ENCODE measurements at regions not wholly inside any gene's neighbourhood (a gene's known extent, or its start where the extent isn't known, plus 50 kb on each side); places are given as distances from the start of the nearest gene placed in this dataset.

- Histone ChIP-seq H3K27ac (ENCODE audit: low read depth, low read length) (no peak overlapping the region), H2AFZ (ENCODE audit: insufficient read depth, low read length, poor library complexity) (no peak overlapping the region), H4K91ac (ENCODE audit: low read depth, low read length) (no peak overlapping the region), H3K14ac (ENCODE audit: low read length) (no peak overlapping the region), H3K4me3 (ENCODE audit: low read depth, low read length) (no peak overlapping the region), H3K18ac (ENCODE audit: low read length) (no peak overlapping the region), H4K8ac (ENCODE audit: low read depth, low read length) (no peak overlapping the region), H3K9me3 (ENCODE audit: insufficient read depth, low read depth, low read length) (peaks cover 3% of the 10 kb centered on the region), H3K9ac (ENCODE audit: low read length) (no peak overlapping the region), H3K79me2 (ENCODE audit: control insufficient read depth, insufficient read depth, low read length, poor library complexity) (no peaks in the 10 kb centered on the region), H2BK12ac (ENCODE audit: low read length) (no peak overlapping the region), H3K4me2 (ENCODE audit: low read length) (no peak overlapping the region), H3K79me1 (ENCODE audit: low read length) (no peaks in the 10 kb centered on the region), H4K12ac (ENCODE audit: low read depth, low read length) (no peak overlapping the region), H2AK5ac (ENCODE audit: low read length) (no peak overlapping the region), H2BK5ac (ENCODE audit: low read depth, low read length, poor library complexity) (no peak overlapping the region), H3K23ac (ENCODE audit: low read length) (no peak overlapping the region), H3K4ac (ENCODE audit: low read depth, low read length) (no peak overlapping the region), H2BK120ac (ENCODE audit: insufficient read depth, low read length, poor library complexity) (no peak overlapping the region), H3K36me3 (ENCODE audit: control insufficient read depth in 1 of 2, insufficient read depth in 2 of 2, low read length in 2 of 2) (no peaks in the 10 kb centered on the region), H3K27me3 (ENCODE audit: insufficient read depth, low read length) (no peaks in the 10 kb centered on the region), H3K4me1 (ENCODE audit: control insufficient read depth in 1 of 2, insufficient read depth in 2 of 2, low read length in 2 of 2) (no peaks in the 10 kb centered on the region)
- no CpG with 5 or more reads among the region's 5 CpGs for WGBS (ENCODE audit: extremely low coverage, insufficient coverage, insufficient read length)
- DNase-seq, result no peak
Measured at GRCh38 chr2:343355-343754, 55.5 kb upstream of the ALKAL2 start.

GRCh38 chr2:341912-342311 lies 54.0 kb upstream of the ALKAL2 start:
- no peak for DNase-seq
- no peak overlapping the region for H4K8ac ChIP-seq (ENCODE audit: low read depth, low read length)

GRCh38 chr2:341017-341542 lies 53.2 kb upstream of the ALKAL2 start:
- H3K14ac ChIP-seq (ENCODE audit: low read length), result no peak overlapping the region
- H3K27ac ChIP-seq (ENCODE audit: low read depth, low read length), result no peak overlapping the region
- H3K36me3 ChIP-seq (ENCODE audit: control insufficient read depth in 1 of 2, insufficient read depth in 2 of 2, low read length in 2 of 2), result no peaks in the 10 kb centered on the region
- no peak overlapping the region for H3K4ac ChIP-seq (ENCODE audit: low read depth, low read length)
- no peak overlapping the region for H3K18ac ChIP-seq (ENCODE audit: low read length)
- no peak overlapping the region for H3K9ac ChIP-seq (ENCODE audit: low read length)
- no peak overlapping the region for H3K4me2 ChIP-seq (ENCODE audit: low read length)
- H2AFZ ChIP-seq (ENCODE audit: insufficient read depth, low read length, poor library complexity), result no peak overlapping the region
- no peak overlapping the region for H4K91ac ChIP-seq (ENCODE audit: low read depth, low read length)
- no peaks in the 10 kb centered on the region for H3K79me2 ChIP-seq (ENCODE audit: control insufficient read depth, insufficient read depth, low read length, poor library complexity)
- no peak overlapping the region for H4K12ac ChIP-seq (ENCODE audit: low read depth, low read length)
- WGBS (ENCODE audit: extremely low coverage, insufficient coverage, insufficient read length), result no CpG with 5 or more reads among the region's 9 CpGs
- no peak overlapping the region for H4K8ac ChIP-seq (ENCODE audit: low read depth, low read length)
- H3K4me1 ChIP-seq (ENCODE audit: control insufficient read depth in 1 of 2, insufficient read depth in 2 of 2, low read length in 2 of 2), result no peaks in the 10 kb centered on the region
- H2BK5ac ChIP-seq (ENCODE audit: low read depth, low read length, poor library complexity), result no peak overlapping the region
- no peak overlapping the region for H2AK5ac ChIP-seq (ENCODE audit: low read length)
- H2BK12ac ChIP-seq (ENCODE audit: low read length), result no peak overlapping the region
- no peaks in the 10 kb centered on the region for H3K79me1 ChIP-seq (ENCODE audit: low read length)
- no peak overlapping the region for H3K23ac ChIP-seq (ENCODE audit: low read length)
- no peaks in the 10 kb centered on the region for H3K27me3 ChIP-seq (ENCODE audit: insufficient read depth, low read length)
- H3K9me3 ChIP-seq (ENCODE audit: insufficient read depth, low read depth, low read length), result peaks cover 9% of the 10 kb centered on the region
- DNase-seq, result no peak
- H2BK120ac ChIP-seq (ENCODE audit: insufficient read depth, low read length, poor library complexity), result no peak overlapping the region
- no peak overlapping the region for H3K4me3 ChIP-seq (ENCODE audit: low read depth, low read length)

More at GRCh38 chr2:341912-342311, 54.0 kb upstream of the ALKAL2 start:
- Histone ChIP-seq H4K91ac (ENCODE audit: low read depth, low read length) (no peak overlapping the region), H2BK120ac (ENCODE audit: insufficient read depth, low read length, poor library complexity) (no peak overlapping the region), H3K18ac (ENCODE audit: low read length) (no peak overlapping the region), H2AK5ac (ENCODE audit: low read length) (no peak overlapping the region), H3K4me3 (ENCODE audit: low read depth, low read length) (no peak overlapping the region), H3K79me2 (ENCODE audit: control insufficient read depth, insufficient read depth, low read length, poor library complexity) (no peaks in the 10 kb centered on the region), H3K4me1 (ENCODE audit: control insufficient read depth in 1 of 2, insufficient read depth in 2 of 2, low read length in 2 of 2) (no peaks in the 10 kb centered on the region), H3K36me3 (ENCODE audit: control insufficient read depth in 1 of 2, insufficient read depth in 2 of 2, low read length in 2 of 2) (no peaks in the 10 kb centered on the region), H3K27me3 (ENCODE audit: insufficient read depth, low read length) (no peaks in the 10 kb centered on the region), H3K27ac (ENCODE audit: low read depth, low read length) (no peak overlapping the region), H2BK12ac (ENCODE audit: low read length) (no peak overlapping the region), H3K4me2 (ENCODE audit: low read length) (no peak overlapping the region), H4K12ac (ENCODE audit: low read depth, low read length) (no peak overlapping the region), H3K79me1 (ENCODE audit: low read length) (no peaks in the 10 kb centered on the region), H3K23ac (ENCODE audit: low read length) (no peak overlapping the region), H3K9me3 (ENCODE audit: insufficient read depth, low read depth, low read length) (peaks cover 9% of the 10 kb centered on the region), H3K9ac (ENCODE audit: low read length) (no peak overlapping the region), H2BK5ac (ENCODE audit: low read depth, low read length, poor library complexity) (no peak overlapping the region), H3K4ac (ENCODE audit: low read depth, low read length) (no peak overlapping the region), H2AFZ (ENCODE audit: insufficient read depth, low read length, poor library complexity) (no peak overlapping the region), H3K14ac (ENCODE audit: low read length) (no peak overlapping the region)
- no CpG with 5 or more reads among the region's 2 CpGs for WGBS (ENCODE audit: extremely low coverage, insufficient coverage, insufficient read length)
